WTC11 (cell line): ENCODE measurements at regions not wholly inside any gene's neighbourhood (a gene's known extent, or its start where the extent isn't known, plus 50 kb on each side); places are given as distances from the start of the nearest gene placed in this dataset.

Source experiments
- ATAC-seq: fragments of 200-7000 bp; cut with Tn5 transposase; 2 replicates; pipeline ENCODE4 v1.10.0; 2021; ENCODE audit warnings: mild to moderate bottlenecking, moderate library complexity
- CTCF ChIA-PET: fragments of 300-600 bp; sonication (Branson Sonifier 250); formaldehyde crosslinking; loops from one replicate; lab custom pipeline; 2021; ENCODE audit warnings: antibody characterized with exemption; lab: Charles Lee
- POLR2A ChIA-PET: fragments of 350-600 bp; sonication (Branson Sonifier 250); formaldehyde crosslinking; loops from one replicate; lab custom pipeline; 2021; ENCODE audit warnings: antibody characterized with exemption; lab: Charles Lee
- DNase-seq: peaks from one replicate; pipeline ENCODE4 v3.0.0; 2021; ENCODE audit warnings: low spot score
- H3K27ac Mint-ChIP-seq: 2 replicates; pipeline ENCODE4 v1.8.0; 2021; ENCODE audit warnings: mixed read lengths
- H3K27me3 Mint-ChIP-seq: 2 replicates; pipeline ENCODE4 v1.8.0; 2021; ENCODE audit warnings: low read depth, mild to moderate bottlenecking, moderate library complexity, mixed read lengths
- H3K36me3 Mint-ChIP-seq: 2 replicates; pipeline ENCODE4 v1.8.0; 2021; ENCODE audit warnings: mixed read lengths
- H3K4me1 Mint-ChIP-seq: 2 replicates; pipeline ENCODE4 v1.8.0; 2022; ENCODE audit warnings: mixed read lengths
- H3K4me3 Mint-ChIP-seq: 2 replicates; pipeline ENCODE4 v1.8.0; 2021; ENCODE audit warnings: mild to moderate bottlenecking, moderate library complexity, mixed read lengths
- H3K9me3 Mint-ChIP-seq: 2 replicates; pipeline ENCODE4 v1.8.0; 2021; ENCODE audit warnings: mixed read lengths
- ATF6 ChIP-seq: sonication (generic); formaldehyde crosslinking; IDR thresholded peaks from 2 replicates; pipeline ENCODE4 v1.8.1; 2023; ENCODE audit warnings: mild to moderate bottlenecking, missing genetic modification reagents
- E2F1 ChIP-seq: sonication (generic); formaldehyde crosslinking; IDR thresholded peaks from 2 replicates; pipeline ENCODE4 v1.8.0; 2022; ENCODE audit warnings: mild to moderate bottlenecking, missing genetic modification reagents
- FOXJ3 ChIP-seq: sonication (generic); formaldehyde crosslinking; IDR thresholded peaks from 2 replicates; pipeline ENCODE4 v1.9.0; 2021; ENCODE audit warnings: missing genetic modification reagents, mild to moderate bottlenecking, borderline replicate concordance
- FOXP1 ChIP-seq: sonication (generic); formaldehyde crosslinking; IDR thresholded peaks from 2 replicates; pipeline ENCODE4 v1.8.0; 2022; ENCODE audit warnings: missing genetic modification reagents, mild to moderate bottlenecking, moderate library complexity, borderline replicate concordance
- GABPB1 ChIP-seq: sonication (generic); formaldehyde crosslinking; IDR thresholded peaks from 2 replicates; pipeline ENCODE4 v1.8.1; 2023; ENCODE audit warnings: mild to moderate bottlenecking, missing genetic modification reagents
- HMGA2 ChIP-seq: fragments of 250-450 bp; sonication (Bioruptor Pico); IDR thresholded peaks from 2 replicates; pipeline ENCODE4 v1.4.0; 2021; ENCODE audit warnings: mild to moderate bottlenecking, moderate library complexity
- IRF2 ChIP-seq: sonication (generic); formaldehyde crosslinking; IDR thresholded peaks from 2 replicates; pipeline ENCODE4 v1.8.0; 2022; ENCODE audit warnings: low read depth, missing genetic modification reagents, borderline replicate concordance
- KAT7 ChIP-seq: sonication (generic); formaldehyde crosslinking; IDR thresholded peaks from 2 replicates; pipeline ENCODE4 v1.8.1; 2023; ENCODE audit warnings: missing genetic modification reagents, mild to moderate bottlenecking, borderline replicate concordance
- PRRX2 ChIP-seq: fragments of 250-450 bp; sonication (Bioruptor Pico); IDR thresholded peaks from 2 replicates; pipeline ENCODE4 v1.8.0; 2021; ENCODE audit warnings: mild to moderate bottlenecking
- STAT6 ChIP-seq: sonication (generic); formaldehyde crosslinking; conservative IDR thresholded peaks from 2 replicates; pipeline ENCODE4 v1.8.1; 2023; ENCODE audit warnings: mild to moderate bottlenecking, low read depth, missing genetic modification reagents, moderate library complexity
- TP53 ChIP-seq: sonication (generic); formaldehyde crosslinking; IDR thresholded peaks from 2 replicates; pipeline ENCODE4 v1.8.1; 2023; ENCODE audit warnings: mild to moderate bottlenecking, missing genetic modification reagents
- USF1 ChIP-seq: sonication (generic); formaldehyde crosslinking; IDR thresholded peaks from 2 replicates; pipeline ENCODE4 v1.8.0; 2022; ENCODE audit warnings: mild to moderate bottlenecking, missing genetic modification reagents
- USF2 ChIP-seq: sonication (generic); formaldehyde crosslinking; IDR thresholded peaks from 2 replicates; pipeline ENCODE4 v1.8.1; 2023; ENCODE audit warnings: mild to moderate bottlenecking, missing genetic modification reagents, moderate library complexity
- ZBTB21 ChIP-seq: sonication (generic); formaldehyde crosslinking; IDR thresholded peaks from 2 replicates; pipeline ENCODE4 v1.8.1; 2023; ENCODE audit warnings: mild to moderate bottlenecking, missing genetic modification reagents, borderline replicate concordance
- ZNF671 ChIP-seq: fragments of 250-450 bp; sonication (Bioruptor Pico); IDR thresholded peaks from 2 replicates; pipeline ENCODE4 v1.8.0; 2021; ENCODE audit warnings: mild to moderate bottlenecking
- TF ChIP-seq, protein P1 (sequence below): sonication (generic); formaldehyde crosslinking; IDR thresholded peaks from 2 replicates; pipeline ENCODE4 v1.8.0; 2022; ENCODE audit warnings: mild to moderate bottlenecking, missing genetic modification reagents
- TF ChIP-seq, protein P2 (sequence below): sonication (generic); formaldehyde crosslinking; IDR thresholded peaks from 2 replicates; pipeline ENCODE4 v1.8.1; 2023; ENCODE audit warnings: mild to moderate bottlenecking, missing genetic modification reagents, borderline replicate concordance

DNA sequence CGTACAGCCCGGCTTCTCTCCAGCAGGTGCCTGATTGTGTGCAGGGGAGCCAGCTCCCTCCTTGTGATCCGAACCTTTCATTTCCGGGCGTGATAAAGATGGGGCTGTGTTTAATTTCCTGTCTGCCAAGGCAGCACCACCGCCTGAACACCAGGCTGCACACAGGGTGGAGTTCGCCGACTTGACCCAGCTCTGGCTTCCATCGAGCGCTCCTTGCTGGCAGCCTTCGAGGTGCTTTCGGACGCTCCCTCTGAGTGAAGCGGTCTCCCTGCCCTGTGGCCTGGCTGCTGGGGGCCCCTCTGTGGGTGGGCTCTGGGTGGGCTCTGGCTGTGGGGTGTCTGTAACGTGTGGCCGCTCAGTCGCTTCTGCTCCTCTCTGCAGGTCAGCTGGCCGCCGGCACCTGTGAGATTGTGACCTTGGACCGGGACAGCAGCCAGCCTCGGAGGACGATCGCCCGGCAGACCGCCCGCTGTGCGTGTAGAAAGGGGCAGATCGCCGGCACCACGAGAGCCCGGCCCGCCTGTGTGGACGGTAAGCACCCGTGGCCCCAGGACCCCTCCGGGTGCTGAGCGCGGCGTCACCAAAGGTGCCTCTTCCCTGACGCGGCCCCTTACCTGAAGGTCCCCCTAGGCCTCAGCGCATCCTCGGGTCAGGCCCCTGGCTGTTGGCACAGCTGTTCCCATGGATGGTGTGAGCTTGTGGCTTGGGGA lies 1181.3 kb downstream of the BRD1 start:
- no peaks in the 10 kb centered on the region for H3K9me3 Mint-ChIP-seq
- CTCF ChIA-PET, result no interaction called here
- TF ChIP-seq HMGA2 (CRISPR knock-in tag) (no peak), E2F1 (no peak), GABPB1 (CRISPR knock-in tag) (no peak), USF1 (CRISPR knock-in tag) (no peak), ZNF671 (CRISPR knock-in tag) (no peak), TP53 (CRISPR knock-in tag) (no peak), ZBTB21 (CRISPR knock-in tag) (no peak), KAT7 (CRISPR knock-in tag) (no peak), USF2 (CRISPR knock-in tag) (no peak), PRRX2 (CRISPR knock-in tag) (no peak), FOXP1 (CRISPR knock-in tag) (no peak), STAT6 (CRISPR knock-in tag) (no peak), FOXJ3 (CRISPR knock-in tag) (no peak)
- TF ChIP-seq, protein P1, sequence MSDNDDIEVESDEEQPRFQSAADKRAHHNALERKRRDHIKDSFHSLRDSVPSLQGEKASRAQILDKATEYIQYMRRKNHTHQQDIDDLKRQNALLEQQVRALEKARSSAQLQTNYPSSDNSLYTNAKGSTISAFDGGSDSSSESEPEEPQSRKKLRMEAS (CRISPR knock-in tag), result no peak
- TF ChIP-seq, protein P2, sequence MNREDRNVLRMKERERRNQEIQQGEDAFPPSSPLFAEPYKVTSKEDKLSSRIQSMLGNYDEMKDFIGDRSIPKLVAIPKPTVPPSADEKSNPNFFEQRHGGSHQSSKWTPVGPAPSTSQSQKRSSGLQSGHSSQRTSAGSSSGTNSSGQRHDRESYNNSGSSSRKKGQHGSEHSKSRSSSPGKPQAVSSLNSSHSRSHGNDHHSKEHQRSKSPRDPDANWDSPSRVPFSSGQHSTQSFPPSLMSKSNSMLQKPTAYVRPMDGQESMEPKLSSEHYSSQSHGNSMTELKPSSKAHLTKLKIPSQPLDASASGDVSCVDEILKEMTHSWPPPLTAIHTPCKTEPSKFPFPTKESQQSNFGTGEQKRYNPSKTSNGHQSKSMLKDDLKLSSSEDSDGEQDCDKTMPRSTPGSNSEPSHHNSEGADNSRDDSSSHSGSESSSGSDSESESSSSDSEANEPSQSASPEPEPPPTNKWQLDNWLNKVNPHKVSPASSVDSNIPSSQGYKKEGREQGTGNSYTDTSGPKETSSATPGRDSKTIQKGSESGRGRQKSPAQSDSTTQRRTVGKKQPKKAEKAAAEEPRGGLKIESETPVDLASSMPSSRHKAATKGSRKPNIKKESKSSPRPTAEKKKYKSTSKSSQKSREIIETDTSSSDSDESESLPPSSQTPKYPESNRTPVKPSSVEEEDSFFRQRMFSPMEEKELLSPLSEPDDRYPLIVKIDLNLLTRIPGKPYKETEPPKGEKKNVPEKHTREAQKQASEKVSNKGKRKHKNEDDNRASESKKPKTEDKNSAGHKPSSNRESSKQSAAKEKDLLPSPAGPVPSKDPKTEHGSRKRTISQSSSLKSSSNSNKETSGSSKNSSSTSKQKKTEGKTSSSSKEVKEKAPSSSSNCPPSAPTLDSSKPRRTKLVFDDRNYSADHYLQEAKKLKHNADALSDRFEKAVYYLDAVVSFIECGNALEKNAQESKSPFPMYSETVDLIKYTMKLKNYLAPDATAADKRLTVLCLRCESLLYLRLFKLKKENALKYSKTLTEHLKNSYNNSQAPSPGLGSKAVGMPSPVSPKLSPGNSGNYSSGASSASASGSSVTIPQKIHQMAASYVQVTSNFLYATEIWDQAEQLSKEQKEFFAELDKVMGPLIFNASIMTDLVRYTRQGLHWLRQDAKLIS (CRISPR knock-in tag), result no peak
- TF ChIP-seq, all 79 proteins: peak for 0
- no peak overlapping the region for H3K27ac Mint-ChIP-seq
- DNase-seq, result no peak
- POLR2A ChIA-PET, result no interaction called here
- no peaks in the 10 kb centered on the region for H3K36me3 Mint-ChIP-seq
- H3K4me3 Mint-ChIP-seq, result no peak overlapping the region
- no peaks in the 10 kb centered on the region for H3K4me1 Mint-ChIP-seq
- no peak for ATAC-seq
- H3K27me3 Mint-ChIP-seq, result no peaks in the 10 kb centered on the region

DNA sequence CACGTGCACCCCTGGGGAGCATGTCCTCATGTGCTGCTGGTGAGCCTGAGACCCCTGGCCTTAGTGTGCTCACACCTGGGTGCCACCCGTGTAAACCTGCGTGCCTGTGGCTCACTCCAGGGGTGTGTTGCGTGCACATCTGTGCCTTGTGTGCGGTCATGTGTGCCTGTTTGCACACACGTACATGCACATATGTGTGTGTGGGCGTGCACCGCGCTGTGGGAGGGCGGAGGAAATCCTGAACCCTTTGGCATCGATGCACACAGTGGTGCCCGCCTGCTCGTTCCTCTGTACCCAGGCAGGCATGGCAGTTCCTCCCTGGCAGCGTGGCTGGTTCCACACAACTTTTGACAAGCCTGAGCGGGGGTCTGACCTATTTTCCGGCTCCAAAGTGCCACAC lies 1181.9 kb downstream of the BRD1 start:
- H3K27me3 Mint-ChIP-seq, result no peaks in the 10 kb centered on the region
- CTCF ChIA-PET, result no interaction called here
- no peak overlapping the region for H3K27ac Mint-ChIP-seq
- H3K4me3 Mint-ChIP-seq, result no peak overlapping the region
- no peaks in the 10 kb centered on the region for H3K4me1 Mint-ChIP-seq
- no peaks in the 10 kb centered on the region for H3K9me3 Mint-ChIP-seq
- POLR2A ChIA-PET, result no interaction called here
- no peak for ATAC-seq
- TF ChIP-seq STAT6 (CRISPR knock-in tag) (no peak), IRF2 (no peak), ATF6 (CRISPR knock-in tag) (no peak)
- no peak for DNase-seq
- no peaks in the 10 kb centered on the region for H3K36me3 Mint-ChIP-seq
